BLaER1 treated with 17β-estradiol and CSF1 and Interleukin-3, amounts not matched to agents 10 nM and 100 nM (cell line): ENCODE measurements at regions not wholly inside any gene's neighbourhood (a gene's known extent, or its start where the extent isn't known, plus 50 kb on each side); places are given as distances from the start of the nearest gene placed in this dataset.

ENCODE experiments used
- H3K27ac ChIP-seq, 11 experiments: shearing (Covaris generic); formaldehyde crosslinking; 2 replicates each; pipeline ENCODE4 v1.8.1; 2022
- H3K27me3 ChIP-seq, 11 experiments: shearing (Covaris generic); formaldehyde crosslinking; 2 replicates each; pipeline ENCODE4 v1.8.1; 2022
- H3K36me3 ChIP-seq, 11 experiments: shearing (Covaris generic); formaldehyde crosslinking; 2 replicates each; pipeline ENCODE4 v1.8.1; 2022
- H3K4me1 ChIP-seq, 10 experiments: shearing (Covaris generic); formaldehyde crosslinking; 2 replicates each; pipeline ENCODE4 v1.8.1; 2022
- H3K4me2 ChIP-seq, 11 experiments: shearing (Covaris generic); formaldehyde crosslinking; 2 replicates each; pipeline ENCODE4 v1.8.1; 2022
- H3K4me3 ChIP-seq, 10 experiments: shearing (Covaris generic); formaldehyde crosslinking; 2 replicates each; pipeline ENCODE4 v1.8.1; 2022
- H3K9ac ChIP-seq, 11 experiments: shearing (Covaris generic); formaldehyde crosslinking; 2 replicates each; pipeline ENCODE4 v1.8.1; 2022
- H3K9me3 ChIP-seq, 11 experiments: shearing (Covaris generic); formaldehyde crosslinking; replicated peaks in 1 of 11; 2 replicates each; pipeline ENCODE4 v1.8.1; 2022
- H4K20me1 ChIP-seq, 11 experiments: shearing (Covaris generic); formaldehyde crosslinking; 2 replicates each; pipeline ENCODE4 v1.8.1; 2022
- Cebpa-rat ChIP-seq, 11 experiments: shearing (Covaris generic); IDR thresholded peaks; 2 replicates each; pipeline ENCODE4 v1.8.1; 2022

- Histone ChIP-seq H3K36me3 (no peaks in the 10 kb centered on the region), H3K9ac (no peak overlapping the region), H3K27me3 (no peaks in the 10 kb centered on the region)
These were observed 313.6 kb upstream of the OPRM1 start for GRCh38 chr6:153725456-153725855.

GRCh38 chr6:153720732-153721131 lies 318.3 kb upstream of the OPRM1 start:
- Histone ChIP-seq H3K9ac (no peak overlapping the region), H3K4me3 (no peak overlapping the region), H3K27me3 (no peaks in the 10 kb centered on the region), H3K9me3 (0 out of 22 replicates have a peak, but pooled peaks cover 0 to 4% (median 0%) of the 10 kb centered on the region in 11 experiments), H3K4me2 (no peak overlapping the region), H3K27ac (no peak overlapping the region), H4K20me1 (no peaks in the 10 kb centered on the region), H3K4me1 (no peaks in the 10 kb centered on the region), H3K36me3 (no peaks in the 10 kb centered on the region)
- TF ChIP-seq Cebpa-rat (IDR thresholded peaks at IDR 0.05): no peak

More at GRCh38 chr6:153725456-153725855, 313.6 kb upstream of the OPRM1 start:
- no peak for TF ChIP-seq Cebpa-rat (IDR thresholded peaks at IDR 0.05)
- Histone ChIP-seq H3K4me3 (no peak overlapping the region), H3K9me3 (0 out of 22 replicates have a peak, but pooled peaks cover 0 to 4% (median 0%) of the 10 kb centered on the region in 11 experiments), H4K20me1 (no peaks in the 10 kb centered on the region), H3K27ac (no peak overlapping the region), H3K4me2 (no peak overlapping the region), H3K4me1 (no peaks in the 10 kb centered on the region)

GRCh38 chr6:153705429-153705828 lies 333.6 kb upstream of the OPRM1 start:
- H3K9ac ChIP-seq: no peak overlapping the region
- H3K4me1 ChIP-seq: no peaks in the 10 kb centered on the region
- no peak for TF ChIP-seq Cebpa-rat (IDR thresholded peaks at IDR 0.05)
- no peak overlapping the region for H3K4me2 ChIP-seq
- H3K9me3 ChIP-seq: peaks cover 7 to 14% (median 9%) of the 10 kb centered on the region in 11 experiments; a peak in 21 of 22 replicates
- no peaks in the 10 kb centered on the region for H3K27me3 ChIP-seq
- no peaks in the 10 kb centered on the region for H4K20me1 ChIP-seq
- no peak overlapping the region for H3K4me3 ChIP-seq
- H3K36me3 ChIP-seq: no peaks in the 10 kb centered on the region
- no peak overlapping the region for H3K27ac ChIP-seq

GRCh38 chr6:153702671-153703070 lies 336.4 kb upstream of the OPRM1 start:
- H3K4me3 ChIP-seq: no peak overlapping the region
- H3K27me3 ChIP-seq: no peaks in the 10 kb centered on the region
- H3K27ac ChIP-seq: no peak overlapping the region
- TF ChIP-seq Cebpa-rat (IDR thresholded peaks at IDR 0.05): no peak
- H3K9me3 ChIP-seq: peaks cover 7 to 14% (median 9%) of the 10 kb centered on the region in 11 experiments; a peak in 21 of 22 replicates
- no peaks in the 10 kb centered on the region for H4K20me1 ChIP-seq
- no peak overlapping the region for H3K4me2 ChIP-seq
- H3K9ac ChIP-seq: no peak overlapping the region
- H3K36me3 ChIP-seq: no peaks in the 10 kb centered on the region
- H3K4me1 ChIP-seq: peaks cover 0 to 11% (median 9%) of the 10 kb centered on the region in 10 experiments; a peak in 18 of 20 replicates

GRCh38 chr6:153698637-153699036 lies 340.4 kb upstream of the OPRM1 start:
- Histone ChIP-seq H3K4me3 (no peak overlapping the region), H4K20me1 (no peaks in the 10 kb centered on the region), H3K9ac (no peak overlapping the region), H3K36me3 (no peaks in the 10 kb centered on the region), H3K4me1 (peaks cover 0 to 13% (median 12%) of the 10 kb centered on the region in 10 experiments; a peak in 18 of 20 replicates), H3K27ac (no peak overlapping the region), H3K27me3 (no peaks in the 10 kb centered on the region), H3K9me3 (no peaks in the 10 kb centered on the region), H3K4me2 (peak overlapping the region in 7 of 11 experiments; percentile 8 to 62 (median 55); a peak in 12 of 22 replicates)
- no peak for TF ChIP-seq Cebpa-rat (IDR thresholded peaks at IDR 0.05)

GRCh38 chr6:153698001-153698400 lies 341.0 kb upstream of the OPRM1 start:
- H3K27ac ChIP-seq: no peak overlapping the region
- H4K20me1 ChIP-seq: no peaks in the 10 kb centered on the region
- no peak overlapping the region for H3K9ac ChIP-seq
- no peaks in the 10 kb centered on the region for H3K36me3 ChIP-seq
- no peak overlapping the region for H3K4me3 ChIP-seq
- H3K9me3 ChIP-seq: no peaks in the 10 kb centered on the region
- no peak for TF ChIP-seq Cebpa-rat (IDR thresholded peaks at IDR 0.05)
- H3K4me2 ChIP-seq: peak overlapping the region in 10 of 11 experiments; percentile 8 to 62 (median 44); a peak in 18 of 22 replicates
- H3K27me3 ChIP-seq: no peaks in the 10 kb centered on the region
- H3K4me1 ChIP-seq: peaks cover 0 to 13% (median 12%) of the 10 kb centered on the region in 10 experiments; a peak in 18 of 20 replicates

GRCh38 chr6:153677522-153677921 lies 361.5 kb upstream of the OPRM1 start:
- Histone ChIP-seq H3K9ac (no peak overlapping the region), H3K4me2 (no peak overlapping the region), H4K20me1 (no peaks in the 10 kb centered on the region), H3K4me3 (no peak overlapping the region), H3K36me3 (no peaks in the 10 kb centered on the region), H3K27ac (no peak overlapping the region), H3K27me3 (no peaks in the 10 kb centered on the region), H3K4me1 (0 out of 20 replicates have a peak, but pooled peaks cover 0 to 4% (median 0%) of the 10 kb centered on the region in 10 experiments), H3K9me3 (no peaks in the 10 kb centered on the region)
- TF ChIP-seq Cebpa-rat (IDR thresholded peaks at IDR 0.05): no peak

- Histone ChIP-seq H3K9ac (no peak overlapping the region), H3K4me3 (no peak overlapping the region), H3K9me3 (no peaks in the 10 kb centered on the region), H3K27ac (no peak overlapping the region), H3K4me1 (no peaks in the 10 kb centered on the region), H3K4me2 (no peak overlapping the region), H3K27me3 (no peaks in the 10 kb centered on the region), H3K36me3 (no peaks in the 10 kb centered on the region), H4K20me1 (no peaks in the 10 kb centered on the region)
- no peak for TF ChIP-seq Cebpa-rat (IDR thresholded peaks at IDR 0.05)
These were observed 365.3 kb upstream of the OPRM1 start for GRCh38 chr6:153673750-153674149.

GRCh38 chr6:153673225-153673624 lies 365.8 kb upstream of the OPRM1 start:
- no peaks in the 10 kb centered on the region for H3K4me1 ChIP-seq
- H3K36me3 ChIP-seq: no peaks in the 10 kb centered on the region
- no peak overlapping the region for H3K4me2 ChIP-seq
- H3K27me3 ChIP-seq: no peaks in the 10 kb centered on the region
- H3K9ac ChIP-seq: no peak overlapping the region
- no peak overlapping the region for H3K27ac ChIP-seq
- H4K20me1 ChIP-seq: no peaks in the 10 kb centered on the region
- TF ChIP-seq Cebpa-rat (IDR thresholded peaks at IDR 0.05): no peak
- H3K9me3 ChIP-seq: no peaks in the 10 kb centered on the region
- H3K4me3 ChIP-seq: no peak overlapping the region

GRCh38 chr6:153670403-153671026 lies 368.5 kb upstream of the OPRM1 start:
- Histone ChIP-seq H4K20me1 (no peaks in the 10 kb centered on the region), H3K9ac (no peak overlapping the region), H3K4me3 (no peak overlapping the region), H3K9me3 (no peaks in the 10 kb centered on the region), H3K27me3 (no peaks in the 10 kb centered on the region), H3K4me2 (no peak overlapping the region), H3K27ac (no peak overlapping the region), H3K4me1 (no peaks in the 10 kb centered on the region), H3K36me3 (no peaks in the 10 kb centered on the region)
- no peak for TF ChIP-seq Cebpa-rat (IDR thresholded peaks at IDR 0.05)
